Fibroblast of lung (primary cell): ENCODE measurements at regions not wholly inside any gene's neighbourhood (a gene's known extent, or its start where the extent isn't known, plus 50 kb on each side); places are given as distances from the start of the nearest gene placed in this dataset.
"Not testable (repeated sequence)": the region's sequence is repeated elsewhere in the genome, so short reads cannot be mapped to it uniquely, and the experiment has no call there.

ENCODE experiments used
- DNase-seq, 2 donors: peaks; one replicate each; pipeline versions ENCODE4 v3.0.0 to v3.0.0-alpha.2; 2010; ENCODE audit warnings: low read depth in 2 of 2
- H2AFZ ChIP-seq: 2 replicates; pipeline ENCODE4 v1.5.1; 2012; ENCODE audit warnings: low read length, control low read depth, inconsistent platforms
- H3K27ac ChIP-seq: 2 replicates; pipeline ENCODE4 v1.5.1; 2011; ENCODE audit warnings: low read length, control low read depth; ENCODE audit not compliant: insufficient read depth
- H3K27me3 ChIP-seq: 2 replicates; pipeline ENCODE4 v1.5.1; 2011; ENCODE audit warnings: mild to moderate bottlenecking, low read length; ENCODE audit not compliant: control insufficient read depth, insufficient read depth
- H3K36me3 ChIP-seq: 2 replicates; pipeline ENCODE4 v1.5.1; 2011; ENCODE audit warnings: low read length; ENCODE audit not compliant: control insufficient read depth, insufficient read depth
- H3K4me1 ChIP-seq: 2 replicates; pipeline ENCODE4 v1.5.1; 2011; ENCODE audit warnings: low read length; ENCODE audit not compliant: control insufficient read depth, insufficient read depth; ENCODE audit errors: extremely low read depth
- H3K4me2 ChIP-seq: 2 replicates; pipeline ENCODE4 v1.5.1; 2011; ENCODE audit warnings: low read length, control low read depth; ENCODE audit not compliant: insufficient read depth; ENCODE audit errors: extremely low read depth
- H3K4me3 ChIP-seq, 4 experiments: fragments of 200-600 bp in 1 of 4; sonication (generic) in 1 of 4; replicated peaks in 1 of 4; 2 replicates each; pipeline ENCODE4 v1.5.1; 2011 to 2016; ENCODE audit warnings: low read length in 4 of 4, low read depth in 3 of 4, mild to moderate bottlenecking in 3 of 4, control low read depth in 2 of 4, inconsistent platforms in 1 of 4, mixed read lengths in 1 of 4; ENCODE audit not compliant: insufficient read depth in 1 of 4; ENCODE audit errors: control extremely low read depth in 1 of 4
- H3K79me2 ChIP-seq: 2 replicates; pipeline ENCODE4 v1.5.1; 2012; ENCODE audit warnings: mild to moderate bottlenecking, low read length, inconsistent platforms; ENCODE audit not compliant: control insufficient read depth, insufficient read depth
- H3K9ac ChIP-seq: 2 replicates; pipeline ENCODE4 v1.5.1; 2011; ENCODE audit warnings: mild to moderate bottlenecking, low read length, control low read depth; ENCODE audit not compliant: insufficient read depth
- H3K9me3 ChIP-seq: 2 replicates; pipeline ENCODE4 v1.5.1; 2012; ENCODE audit warnings: low read depth, low read length; ENCODE audit not compliant: control insufficient read depth, insufficient read depth
- H4K20me1 ChIP-seq: 2 replicates; pipeline ENCODE4 v1.5.1; 2011; ENCODE audit warnings: low read length; ENCODE audit not compliant: control insufficient read depth, insufficient read depth; ENCODE audit errors: extremely low read depth
- EZH2 ChIP-seq: IDR thresholded peaks from 2 replicates; pipeline ENCODE4 v1.5.1; 2012; ENCODE audit warnings: low read length, control low read depth, mild to moderate bottlenecking; ENCODE audit errors: missing control alignments
- TF ChIP-seq, protein P1 (sequence below), 2 donors: IDR thresholded peaks in 1 of 2; conservative IDR thresholded peaks in 1 of 2; 1 replicate in 1 of 2; 2 replicates in 1 of 2; pipeline ENCODE4 v1.5.1; 2011 to 2012; ENCODE audit warnings: low read length in 2 of 2, control low read depth in 1 of 2, inconsistent platforms in 1 of 2, low read depth in 1 of 2, mild to moderate bottlenecking in 1 of 2

DNA sequence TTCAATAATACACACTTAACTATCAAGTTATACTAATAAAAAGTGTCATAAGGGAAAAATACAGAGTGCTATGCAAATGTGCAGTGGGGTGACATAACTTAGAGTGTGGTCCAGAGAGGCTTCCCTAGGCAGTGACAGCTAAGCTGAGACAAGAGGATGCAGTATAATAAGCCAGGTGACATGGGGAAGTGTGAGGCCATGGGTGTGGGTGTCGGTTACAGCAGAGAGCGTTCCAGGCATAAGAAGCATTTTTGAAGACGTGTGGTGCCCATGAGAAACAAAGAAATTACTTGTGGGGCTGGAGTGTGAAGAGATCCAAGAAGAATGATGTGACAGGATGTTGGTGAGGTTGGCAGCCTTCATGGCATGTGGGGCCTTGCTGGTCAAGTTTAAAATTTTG is 78.1 kb upstream of the PICALM start:
- no peak for TF ChIP-seq EZH2
- no peaks in the 10 kb centered on the region for H4K20me1 ChIP-seq

DNA sequence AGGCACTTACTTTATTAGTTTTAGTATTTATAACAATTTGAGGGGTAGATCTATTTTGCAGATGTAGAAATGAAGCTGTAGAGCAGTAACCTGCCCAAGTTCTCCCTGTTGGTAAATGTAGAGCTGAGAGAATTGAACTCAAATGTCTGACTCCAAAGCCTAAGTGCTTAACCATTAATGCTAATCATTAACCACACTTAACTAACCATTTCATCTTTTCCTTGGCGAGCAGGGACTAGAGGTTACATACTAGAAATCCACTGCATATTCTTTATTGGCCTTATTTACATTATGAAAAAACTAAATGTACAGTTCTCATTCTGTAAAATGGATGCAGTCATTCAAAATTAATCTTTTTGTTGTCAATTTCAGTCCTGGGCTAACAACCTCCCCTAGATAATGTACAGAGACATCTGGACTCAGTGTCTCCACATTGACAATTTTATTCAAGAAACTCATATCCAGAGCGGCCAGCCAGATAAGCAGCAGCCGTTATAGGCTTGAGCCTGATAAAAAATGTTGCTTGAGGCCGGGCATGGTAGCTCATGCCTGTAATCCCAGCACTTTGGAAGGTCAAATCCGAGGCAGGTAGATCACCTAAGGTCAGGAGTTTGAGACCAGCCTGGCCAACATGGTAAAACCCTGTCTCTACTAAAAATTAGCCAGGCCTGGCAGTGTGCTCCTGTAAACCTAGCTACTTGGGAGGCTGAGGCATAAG is 76.7 kb upstream of the PICALM start:
- Histone ChIP-seq H3K27ac (no peak overlapping the region), H3K4me3 (no peak overlapping the region), H3K9ac (no peak overlapping the region), H2AFZ (no peak overlapping the region), H3K36me3 (no peaks in the 10 kb centered on the region), H3K9me3 (no peaks in the 10 kb centered on the region), H3K4me2 (no peak overlapping the region), H3K27me3 (no peaks in the 10 kb centered on the region), H3K4me1 (peaks cover 4% of the 10 kb centered on the region), H3K79me2 (no peaks in the 10 kb centered on the region), H4K20me1 (no peaks in the 10 kb centered on the region)
- no peak for TF ChIP-seq EZH2
- TF ChIP-seq, protein P1, sequence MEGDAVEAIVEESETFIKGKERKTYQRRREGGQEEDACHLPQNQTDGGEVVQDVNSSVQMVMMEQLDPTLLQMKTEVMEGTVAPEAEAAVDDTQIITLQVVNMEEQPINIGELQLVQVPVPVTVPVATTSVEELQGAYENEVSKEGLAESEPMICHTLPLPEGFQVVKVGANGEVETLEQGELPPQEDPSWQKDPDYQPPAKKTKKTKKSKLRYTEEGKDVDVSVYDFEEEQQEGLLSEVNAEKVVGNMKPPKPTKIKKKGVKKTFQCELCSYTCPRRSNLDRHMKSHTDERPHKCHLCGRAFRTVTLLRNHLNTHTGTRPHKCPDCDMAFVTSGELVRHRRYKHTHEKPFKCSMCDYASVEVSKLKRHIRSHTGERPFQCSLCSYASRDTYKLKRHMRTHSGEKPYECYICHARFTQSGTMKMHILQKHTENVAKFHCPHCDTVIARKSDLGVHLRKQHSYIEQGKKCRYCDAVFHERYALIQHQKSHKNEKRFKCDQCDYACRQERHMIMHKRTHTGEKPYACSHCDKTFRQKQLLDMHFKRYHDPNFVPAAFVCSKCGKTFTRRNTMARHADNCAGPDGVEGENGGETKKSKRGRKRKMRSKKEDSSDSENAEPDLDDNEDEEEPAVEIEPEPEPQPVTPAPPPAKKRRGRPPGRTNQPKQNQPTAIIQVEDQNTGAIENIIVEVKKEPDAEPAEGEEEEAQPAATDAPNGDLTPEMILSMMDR (conservative IDR thresholded peaks at IDR 0.05 in 1 of 2, IDR thresholded peaks at IDR 0.05 in 1 of 2; ENCODE audit: low read depth in 1 of 2, low read length in 2 of 2), result no peak
- no peak for DNase-seq

More for the DNA sequence above, 78.1 kb upstream of the PICALM start:
- Histone ChIP-seq H3K27me3 (no peaks in the 10 kb centered on the region), H2AFZ (no peak overlapping the region), H3K9ac (no peak overlapping the region), H3K4me2 (no peak overlapping the region), H3K27ac (no peak overlapping the region), H3K4me3 (no peak overlapping the region), H3K4me1 (peaks cover 11% of the 10 kb centered on the region), H3K9me3 (no peaks in the 10 kb centered on the region), H3K79me2 (no peaks in the 10 kb centered on the region), H3K36me3 (no peaks in the 10 kb centered on the region)
- DNase-seq, result no peak

DNA sequence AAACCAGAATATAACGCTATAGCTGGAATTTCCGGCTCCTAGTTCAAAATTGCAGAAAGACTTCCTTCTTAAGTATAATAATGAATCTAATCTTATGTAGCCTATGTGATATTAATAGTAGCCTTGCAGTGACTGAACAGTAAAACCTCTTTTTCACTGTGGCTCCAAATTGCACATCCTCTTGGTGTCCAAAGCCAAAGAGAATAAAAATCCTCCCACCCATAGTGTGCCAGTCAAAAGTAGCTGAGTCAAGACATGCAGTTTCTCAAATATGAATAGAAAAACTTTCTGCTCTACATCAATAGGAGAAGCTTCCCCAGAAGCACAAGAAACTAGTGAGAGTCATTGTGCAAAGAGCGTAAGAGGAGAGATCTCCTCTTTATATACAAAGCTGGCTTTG is 76.0 kb upstream of the PICALM start:
- no peaks in the 10 kb centered on the region for H3K36me3 ChIP-seq
- no peaks in the 10 kb centered on the region for H3K4me1 ChIP-seq
- no peak overlapping the region for H3K4me3 ChIP-seq
- H2AFZ ChIP-seq, result no peak overlapping the region
- H3K79me2 ChIP-seq, result no peaks in the 10 kb centered on the region
- H3K27me3 ChIP-seq, result no peaks in the 10 kb centered on the region
- TF ChIP-seq EZH2, result no peak
- TF ChIP-seq, protein P1 (conservative IDR thresholded peaks at IDR 0.05 in 1 of 2, IDR thresholded peaks at IDR 0.05 in 1 of 2; ENCODE audit: low read depth in 1 of 2, low read length in 2 of 2), result no peak
- H3K9me3 ChIP-seq, result no peaks in the 10 kb centered on the region
- H3K9ac ChIP-seq, result no peak overlapping the region
- H3K4me2 ChIP-seq, result no peak overlapping the region
- DNase-seq, result no peak
- H4K20me1 ChIP-seq, result no peaks in the 10 kb centered on the region
- H3K27ac ChIP-seq, result no peak overlapping the region

DNA sequence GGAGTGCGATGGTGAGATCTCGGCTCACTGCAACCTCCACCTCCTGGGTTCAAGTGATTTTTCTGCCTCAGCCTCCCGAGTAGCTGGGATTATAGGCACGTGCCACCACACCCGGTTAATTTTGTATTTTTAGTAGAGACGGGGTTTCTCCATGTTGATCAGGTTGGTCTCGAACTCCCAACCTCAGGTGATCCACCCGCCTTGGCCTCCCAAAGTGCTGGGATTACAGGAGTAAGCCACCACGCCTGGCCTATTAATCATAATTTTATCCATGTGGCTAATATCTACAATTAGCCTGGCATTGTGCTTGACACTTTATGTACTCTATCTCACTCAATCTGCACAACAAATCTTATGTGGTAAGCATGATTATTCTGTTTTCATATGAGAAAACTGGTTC is 75.2 kb upstream of the PICALM start:
- H3K27me3 ChIP-seq, H3K4me2 ChIP-seq, H3K9ac ChIP-seq: not testable (repeated sequence)

More for the DNA sequence above, 75.2 kb upstream of the PICALM start:
- not testable (repeated sequence) for H4K20me1 ChIP-seq, H3K36me3 ChIP-seq, H3K27ac ChIP-seq, H2AFZ ChIP-seq, DNase-seq, H3K4me1 ChIP-seq, H3K9me3 ChIP-seq, H3K4me3 ChIP-seq, H3K79me2 ChIP-seq
